Kidney (tissue), 13 donors: ENCODE measurements at regions not wholly inside any gene's neighbourhood (a gene's known extent, or its start where the extent isn't known, plus 50 kb on each side); places are given as distances from the start of the nearest gene placed in this dataset.
A peak's percentile ranks its signal among the peaks of the same experiment; 100 is the strongest.

Source experiments
- DNase-seq, 5 donors: peaks; one replicate each; pipeline ENCODE4 v3.0.0-alpha.2; 2013 to 2020
- FAIRE-seq: peaks from 2 replicates; lab custom pipeline; 2012; peaks lifted over from hg19 to GRCh38; lab: Jason Lieb, UNC
- H3K27ac ChIP-seq, 2 donors: one replicate each; pipeline ENCODE4 v1.7.0; 2013; ENCODE audit warnings: low read depth in 2 of 2, low read length in 2 of 2, inconsistent platforms in 1 of 2
- H3K27me3 ChIP-seq: one replicate; pipeline ENCODE4 v1.7.1; 2013; ENCODE audit warnings: low read length, inconsistent platforms; ENCODE audit not compliant: control insufficient read depth, insufficient read depth
- H3K36me3 ChIP-seq, 3 donors: one replicate each; pipeline versions ENCODE4 v1.7.0 to v1.7.1; 2013; ENCODE audit warnings: low read length in 3 of 3, control low read depth in 1 of 3, inconsistent platforms in 1 of 3; ENCODE audit not compliant: insufficient read depth in 3 of 3, control insufficient read depth in 2 of 3
- H3K4me1 ChIP-seq, 3 donors: one replicate each; pipeline versions ENCODE4 v1.7.0 to v1.7.1; 2013; ENCODE audit warnings: low read length in 3 of 3, inconsistent platforms in 1 of 3, low read depth in 1 of 3; ENCODE audit not compliant: control insufficient read depth in 2 of 3, insufficient read depth in 2 of 3
- H3K4me3 ChIP-seq, 3 donors: one replicate each; pipeline versions ENCODE4 v1.7.0 to v1.8.1; 2013; ENCODE audit warnings: low read length in 3 of 3, control low read depth in 1 of 3, inconsistent platforms in 1 of 3
- H3K9ac ChIP-seq, 3 donors: one replicate each; pipeline versions ENCODE4 v1.7.0 to v1.7.1; 2013; ENCODE audit warnings: low read length in 3 of 3, control low read depth in 1 of 3, inconsistent platforms in 1 of 3
- H3K9me3 ChIP-seq, 3 donors: one replicate each; pipeline versions ENCODE4 v1.7.0 to v1.7.1; 2013; ENCODE audit warnings: low read length in 3 of 3, control low read depth in 1 of 3, inconsistent platforms in 1 of 3; ENCODE audit not compliant: control insufficient read depth in 2 of 3, insufficient read depth in 1 of 3
- intact Hi-C: fragments of 100-400 bp; cut with DNase I; formaldehyde crosslinking; loops from one replicate; pipeline ENCODE4 v1.11.1; 2022
- TF ChIP-seq, protein P1 (sequence below): IDR thresholded peaks from 3 replicates; pipeline ENCODE4 v1.5.1; 2012; ENCODE audit warnings: mild to moderate bottlenecking, moderate library complexity, borderline replicate concordance; ENCODE audit not compliant: insufficient read depth; ENCODE audit errors: extremely low read depth
- donor health status: control.
- donor health status: control.
- donor health status: control.
- donor health status: control.
- donor health status: control.
- donor health status: DM: yes; HTN: yes; CAD: no.
- donor health status: Normal renal cell carcinoma (clear cell type).

DNA sequence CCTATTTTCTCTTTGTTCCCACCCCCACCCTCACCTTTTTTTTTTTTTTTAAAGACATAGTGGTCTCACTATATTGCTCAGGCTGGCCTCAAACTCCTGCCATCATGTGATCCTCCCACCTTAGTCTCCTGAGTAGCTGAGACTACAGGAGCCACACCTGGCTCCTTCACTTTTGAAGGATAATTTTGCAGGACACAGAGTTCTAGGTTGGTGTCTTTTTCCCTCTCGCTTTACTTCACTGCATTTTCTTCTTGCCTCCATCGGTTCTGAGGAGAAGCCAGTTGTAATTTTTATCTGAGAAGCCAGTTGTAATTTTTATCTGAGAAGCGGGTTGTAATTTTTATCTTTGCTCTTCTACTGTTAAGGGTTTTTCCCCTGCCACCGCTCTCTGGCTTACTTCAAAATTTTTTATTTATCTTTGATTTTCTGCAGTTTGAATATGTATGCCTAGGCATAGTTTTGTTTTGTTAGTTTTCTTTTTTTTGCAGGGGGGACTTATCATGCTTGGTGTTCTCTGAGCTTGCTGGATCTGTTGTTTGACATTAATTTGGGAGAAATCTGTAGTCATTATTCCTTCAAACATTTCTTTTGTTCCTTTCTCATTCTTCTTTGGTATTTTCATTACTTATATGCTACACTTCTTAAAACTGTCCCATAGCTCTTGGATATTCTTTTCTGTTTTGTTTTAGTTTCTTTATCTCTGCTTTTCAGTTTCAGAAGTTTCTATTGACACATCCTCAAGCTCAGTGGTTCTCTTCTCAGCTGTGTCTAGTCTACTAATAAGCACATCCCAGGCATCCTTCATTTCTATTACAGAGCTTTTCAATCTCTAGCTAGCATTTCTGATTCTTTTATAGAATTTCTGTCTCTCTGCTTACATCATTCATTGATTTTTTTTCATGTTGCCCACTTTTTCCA lies 148.2 kb upstream of the CHD1 start:
- no peaks in the 10 kb centered on the region for H3K36me3 ChIP-seq
- H3K4me3 ChIP-seq = no peak overlapping the region
- no peaks in the 10 kb centered on the region for H3K4me1 ChIP-seq
- no peak overlapping the region for H3K9ac ChIP-seq
- no peaks in the 10 kb centered on the region for H3K27me3 ChIP-seq
- no peak overlapping the region for H3K27ac ChIP-seq
- TF ChIP-seq, protein P1, sequence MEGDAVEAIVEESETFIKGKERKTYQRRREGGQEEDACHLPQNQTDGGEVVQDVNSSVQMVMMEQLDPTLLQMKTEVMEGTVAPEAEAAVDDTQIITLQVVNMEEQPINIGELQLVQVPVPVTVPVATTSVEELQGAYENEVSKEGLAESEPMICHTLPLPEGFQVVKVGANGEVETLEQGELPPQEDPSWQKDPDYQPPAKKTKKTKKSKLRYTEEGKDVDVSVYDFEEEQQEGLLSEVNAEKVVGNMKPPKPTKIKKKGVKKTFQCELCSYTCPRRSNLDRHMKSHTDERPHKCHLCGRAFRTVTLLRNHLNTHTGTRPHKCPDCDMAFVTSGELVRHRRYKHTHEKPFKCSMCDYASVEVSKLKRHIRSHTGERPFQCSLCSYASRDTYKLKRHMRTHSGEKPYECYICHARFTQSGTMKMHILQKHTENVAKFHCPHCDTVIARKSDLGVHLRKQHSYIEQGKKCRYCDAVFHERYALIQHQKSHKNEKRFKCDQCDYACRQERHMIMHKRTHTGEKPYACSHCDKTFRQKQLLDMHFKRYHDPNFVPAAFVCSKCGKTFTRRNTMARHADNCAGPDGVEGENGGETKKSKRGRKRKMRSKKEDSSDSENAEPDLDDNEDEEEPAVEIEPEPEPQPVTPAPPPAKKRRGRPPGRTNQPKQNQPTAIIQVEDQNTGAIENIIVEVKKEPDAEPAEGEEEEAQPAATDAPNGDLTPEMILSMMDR = no peak
- DNase-seq = no peak
- no peak for FAIRE-seq
- H3K9me3 ChIP-seq = no peaks in the 10 kb centered on the region
- intact Hi-C loops = no loop called here

DNA sequence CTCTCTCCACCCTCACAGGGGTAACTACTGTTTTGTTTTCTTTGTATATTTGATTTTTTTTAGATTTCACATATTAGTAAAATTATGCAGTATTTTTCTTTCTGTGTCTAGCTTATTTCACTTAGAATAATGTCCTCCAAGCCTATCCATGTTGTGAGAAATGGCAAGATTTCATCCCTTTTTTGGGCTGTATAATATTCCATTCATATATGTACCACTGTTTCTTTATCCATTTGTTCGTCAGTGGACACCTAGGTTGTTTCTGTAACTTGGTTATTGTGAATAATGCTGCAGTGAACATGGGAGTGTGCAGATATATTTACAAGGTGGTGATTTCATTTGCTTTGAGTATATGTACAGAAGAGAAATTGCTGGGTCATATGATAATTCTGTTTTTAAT lies 144.0 kb upstream of the CHD1 start:
- H3K27me3 ChIP-seq = no peaks in the 10 kb centered on the region
- H3K9ac ChIP-seq = no peak overlapping the region
- TF ChIP-seq, protein P1 = no peak
- H3K9me3 ChIP-seq = no peaks in the 10 kb centered on the region
- H3K27ac ChIP-seq = no peak overlapping the region
- intact Hi-C loops = no loop called here
- no peak overlapping the region for H3K4me3 ChIP-seq
- H3K36me3 ChIP-seq = no peaks in the 10 kb centered on the region
- DNase-seq = no peak
- H3K4me1 ChIP-seq = no peaks in the 10 kb centered on the region
- FAIRE-seq = no peak

DNA sequence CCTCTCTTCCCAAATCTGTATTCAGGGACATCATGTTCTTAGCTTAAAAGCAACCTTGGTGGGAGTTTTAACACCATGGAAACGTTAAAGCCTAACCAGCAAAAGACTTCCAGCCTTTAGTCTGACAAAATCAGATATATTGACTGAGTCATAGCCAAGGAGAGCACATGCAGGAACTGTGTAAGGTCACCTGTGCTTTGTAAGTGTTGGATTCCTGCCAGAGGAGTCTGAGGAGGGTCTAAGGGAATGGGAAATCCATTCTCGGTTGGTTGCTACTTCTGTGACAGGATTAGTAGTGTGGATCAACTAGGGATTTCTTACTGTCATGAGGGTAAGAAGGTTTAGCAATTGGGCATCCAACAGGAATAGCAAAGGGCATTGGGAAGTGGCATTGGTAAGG lies 142.0 kb upstream of the CHD1 start:
- Histone ChIP-seq H3K4me1 (no peaks in the 10 kb centered on the region), H3K9ac (no peak overlapping the region), H3K4me3 (no peak overlapping the region), H3K27me3 (no peaks in the 10 kb centered on the region), H3K36me3 (no peaks in the 10 kb centered on the region), H3K9me3 (no peaks in the 10 kb centered on the region), H3K27ac (no peak overlapping the region)
- no peak for FAIRE-seq
- intact Hi-C loops = no loop called here
- peak in 1 of 5 donors; percentile 11 for DNase-seq
- TF ChIP-seq, protein P1 = no peak
